ENCODE measurements at regions not wholly inside any gene's neighbourhood (a gene's known extent, or its start where the extent isn't known, plus 50 kb on each side); places are given as distances from the start of the nearest gene placed in this dataset.

GRCh38 chr3:20576228-20576627, 390.2 kb upstream of the SGO1 start:
- Mint-ChIP-seq H3K27me3 (ENCODE audit: low read depth in 3 of 3) (peaks cover 0 to 2% (median 0%) of the 10 kb centered on the region in 3 donors), H3K4me3 (no peak overlapping the region), H3K9me3 (peaks cover 4 to 20% (median 9%) of the 10 kb centered on the region in 7 donors), H3K4me1 (no peaks in the 10 kb centered on the region), H3K36me3 (no peaks in the 10 kb centered on the region), H3K27ac (no peak overlapping the region)
- Histone ChIP-seq H3K4me2 (replicated peaks; ENCODE audit: extremely low read depth, low read length, poor library complexity, severe bottlenecking) (no peak overlapping the region), H3K4me3 (replicated peaks in 1 of 3; ENCODE audit: low read depth in 2 of 3, low read length in 3 of 3) (no peak overlapping the region), H4K20me1 (ENCODE audit: insufficient read depth, low read length) (no peaks in the 10 kb centered on the region), H3K79me2 (ENCODE audit: insufficient read depth, low read length) (no peaks in the 10 kb centered on the region), H3K27me3 (ENCODE audit: control insufficient read depth in 2 of 2, insufficient read depth in 2 of 2, low read length in 2 of 2) (no peaks in the 10 kb centered on the region), H3K9ac (ENCODE audit: insufficient read depth, low read length, poor library complexity, severe bottlenecking) (no peak overlapping the region), H3K27ac (ENCODE audit: low read depth in 1 of 2, low read length in 2 of 2) (no peak overlapping the region), H3K36me3 (replicated peaks in 1 of 2; ENCODE audit: control insufficient read depth in 1 of 2, insufficient read depth in 2 of 2, low read length in 2 of 2) (no peaks in the 10 kb centered on the region), H3K9me3 (replicated peaks in 1 of 2; ENCODE audit: control insufficient read depth in 1 of 2, insufficient read depth in 1 of 2, low read length in 2 of 2) (peaks cover 4 to 22% of the 10 kb centered on the region in 2 donors), H2AFZ (ENCODE audit: insufficient read depth, low read depth, low read length, poor library complexity, severe bottlenecking) (no peak overlapping the region), H3K4me1 (ENCODE audit: control insufficient read depth in 1 of 2, insufficient read depth in 2 of 2, low read length in 2 of 2) (no peaks in the 10 kb centered on the region)
- TF ChIP-seq, protein P1, sequence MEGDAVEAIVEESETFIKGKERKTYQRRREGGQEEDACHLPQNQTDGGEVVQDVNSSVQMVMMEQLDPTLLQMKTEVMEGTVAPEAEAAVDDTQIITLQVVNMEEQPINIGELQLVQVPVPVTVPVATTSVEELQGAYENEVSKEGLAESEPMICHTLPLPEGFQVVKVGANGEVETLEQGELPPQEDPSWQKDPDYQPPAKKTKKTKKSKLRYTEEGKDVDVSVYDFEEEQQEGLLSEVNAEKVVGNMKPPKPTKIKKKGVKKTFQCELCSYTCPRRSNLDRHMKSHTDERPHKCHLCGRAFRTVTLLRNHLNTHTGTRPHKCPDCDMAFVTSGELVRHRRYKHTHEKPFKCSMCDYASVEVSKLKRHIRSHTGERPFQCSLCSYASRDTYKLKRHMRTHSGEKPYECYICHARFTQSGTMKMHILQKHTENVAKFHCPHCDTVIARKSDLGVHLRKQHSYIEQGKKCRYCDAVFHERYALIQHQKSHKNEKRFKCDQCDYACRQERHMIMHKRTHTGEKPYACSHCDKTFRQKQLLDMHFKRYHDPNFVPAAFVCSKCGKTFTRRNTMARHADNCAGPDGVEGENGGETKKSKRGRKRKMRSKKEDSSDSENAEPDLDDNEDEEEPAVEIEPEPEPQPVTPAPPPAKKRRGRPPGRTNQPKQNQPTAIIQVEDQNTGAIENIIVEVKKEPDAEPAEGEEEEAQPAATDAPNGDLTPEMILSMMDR (IDR thresholded peaks at IDR 0.05) = no peak
- WGBS (ENCODE audit: insufficient coverage) = no CpG with 5 or more reads among the region's 3 CpGs
- intact Hi-C loops (cut with micrococcal nuclease) = no loop called here
- no peak for DNase-seq

- Mint-ChIP-seq H3K9me3 (peaks cover 4 to 20% (median 9%) of the 10 kb centered on the region in 7 donors), H3K27ac (no peak overlapping the region), H3K27me3 (ENCODE audit: low read depth in 3 of 3) (no peaks in the 10 kb centered on the region), H3K36me3 (no peaks in the 10 kb centered on the region), H3K4me3 (no peak overlapping the region), H3K4me1 (no peaks in the 10 kb centered on the region)
- no peak overlapping the region for H3K4me3 ChIP-seq (replicated peaks in 1 of 3; ENCODE audit: low read depth in 2 of 3, low read length in 3 of 3)
- H3K79me2 ChIP-seq (ENCODE audit: insufficient read depth, low read length) = no peaks in the 10 kb centered on the region
- no peak overlapping the region for H2AFZ ChIP-seq (ENCODE audit: insufficient read depth, low read depth, low read length, poor library complexity, severe bottlenecking)
- H4K20me1 ChIP-seq (ENCODE audit: insufficient read depth, low read length) = no peaks in the 10 kb centered on the region
- H3K4me2 ChIP-seq (replicated peaks; ENCODE audit: extremely low read depth, low read length, poor library complexity, severe bottlenecking) = no peak overlapping the region
- H3K9me3 ChIP-seq (replicated peaks in 1 of 2; ENCODE audit: control insufficient read depth in 1 of 2, insufficient read depth in 1 of 2, low read length in 2 of 2) = peaks cover 4 to 22% of the 10 kb centered on the region in 2 donors
- TF ChIP-seq, protein P1 (IDR thresholded peaks at IDR 0.05) = no peak
- no peaks in the 10 kb centered on the region for H3K4me1 ChIP-seq (ENCODE audit: control insufficient read depth in 1 of 2, insufficient read depth in 2 of 2, low read length in 2 of 2)
- no peak overlapping the region for H3K9ac ChIP-seq (ENCODE audit: insufficient read depth, low read length, poor library complexity, severe bottlenecking)
- no peak overlapping the region for H3K27ac ChIP-seq (ENCODE audit: low read depth in 1 of 2, low read length in 2 of 2)
- WGBS (ENCODE audit: insufficient coverage) = no CpG with 5 or more reads among the region's 2 CpGs
- no peaks in the 10 kb centered on the region for H3K27me3 ChIP-seq (ENCODE audit: control insufficient read depth in 2 of 2, insufficient read depth in 2 of 2, low read length in 2 of 2)
- no peak for DNase-seq
- intact Hi-C loops (cut with micrococcal nuclease) = no loop called here
- no peaks in the 10 kb centered on the region for H3K36me3 ChIP-seq (replicated peaks in 1 of 2; ENCODE audit: control insufficient read depth in 1 of 2, insufficient read depth in 2 of 2, low read length in 2 of 2)
Measured at GRCh38 chr3:20575146-20575545, 389.1 kb upstream of the SGO1 start.

Data from CD14-positive monocyte (primary cell).